HG03103 (cell line): ENCODE measurements at regions not wholly inside any gene's neighbourhood (a gene's known extent, or its start where the extent isn't known, plus 50 kb on each side); places are given as distances from the start of the nearest gene placed in this dataset.
A peak's percentile ranks its signal among the peaks of the same experiment; 100 is the strongest.
"Not testable (repeated sequence)": the region's sequence is repeated elsewhere in the genome, so short reads cannot be mapped to it uniquely, and the experiment has no call there.

Experiments used
- ATAC-seq: cut with Tn5 transposase; IDR thresholded peaks from one replicate; pipeline ENCODE4 v1.9.1; 2021; ENCODE audit warnings: low read depth; ENCODE audit not compliant: unreplicated experiment

DNA sequence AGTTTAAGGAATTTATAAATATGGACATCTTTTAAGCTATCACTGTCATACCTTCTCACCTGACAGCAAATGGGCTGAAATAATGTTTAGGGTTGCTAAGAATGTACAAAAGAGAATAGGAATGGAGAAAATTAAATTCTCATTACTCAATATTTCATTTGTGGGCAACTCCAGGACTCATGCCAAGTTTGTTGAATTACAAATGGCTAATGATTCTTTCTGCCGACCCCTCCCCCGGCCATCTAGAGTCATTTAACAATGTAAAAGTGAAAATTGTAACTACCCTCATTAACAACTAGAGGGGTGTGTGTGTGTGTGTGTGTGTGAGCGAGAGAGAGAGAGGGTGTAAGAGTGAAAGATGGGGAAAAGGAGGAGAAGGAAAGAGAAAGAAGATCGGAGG, 708.5 kb upstream of the FAM98A start:
- ATAC-seq, result no peak

DNA sequence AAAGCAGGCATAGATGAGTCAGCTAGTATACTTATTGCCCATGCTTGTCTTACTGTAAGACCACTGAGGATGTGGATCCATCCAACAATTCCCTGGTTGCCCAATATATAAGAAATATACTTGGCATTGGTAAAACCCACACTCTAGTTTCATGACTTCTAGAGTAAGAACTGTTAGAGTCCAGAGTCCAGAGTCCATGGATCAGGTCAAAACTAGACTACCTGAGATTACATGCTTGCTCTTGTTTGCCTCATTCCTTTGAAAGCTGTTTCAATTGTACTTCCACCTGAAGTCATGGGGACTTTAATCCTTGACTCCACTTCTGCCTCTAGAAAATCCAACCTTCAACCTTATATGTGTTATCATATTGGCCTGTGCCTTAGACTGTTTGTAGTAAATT, 707.6 kb upstream of the FAM98A start:
- no peak for ATAC-seq

DNA sequence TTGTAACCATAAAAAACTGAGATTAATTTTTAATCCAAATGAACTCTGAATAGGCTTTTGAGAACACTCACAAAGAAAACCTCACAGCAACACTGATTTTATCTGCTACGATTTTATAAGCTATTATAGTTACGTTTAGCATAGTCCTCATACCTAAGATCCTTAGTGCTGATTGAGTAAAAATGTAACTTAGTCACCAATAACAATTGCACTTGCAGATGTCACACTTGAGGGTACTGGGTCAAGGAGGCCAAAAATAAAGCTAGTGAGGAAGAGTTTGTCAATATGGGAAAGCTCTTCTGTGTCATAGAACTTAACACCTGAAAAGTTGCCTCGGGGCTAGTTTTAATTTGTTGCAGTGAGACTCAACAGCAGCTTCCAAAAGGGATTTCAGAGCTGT, 706.5 kb upstream of the FAM98A start:
- ATAC-seq, result no peak

DNA sequence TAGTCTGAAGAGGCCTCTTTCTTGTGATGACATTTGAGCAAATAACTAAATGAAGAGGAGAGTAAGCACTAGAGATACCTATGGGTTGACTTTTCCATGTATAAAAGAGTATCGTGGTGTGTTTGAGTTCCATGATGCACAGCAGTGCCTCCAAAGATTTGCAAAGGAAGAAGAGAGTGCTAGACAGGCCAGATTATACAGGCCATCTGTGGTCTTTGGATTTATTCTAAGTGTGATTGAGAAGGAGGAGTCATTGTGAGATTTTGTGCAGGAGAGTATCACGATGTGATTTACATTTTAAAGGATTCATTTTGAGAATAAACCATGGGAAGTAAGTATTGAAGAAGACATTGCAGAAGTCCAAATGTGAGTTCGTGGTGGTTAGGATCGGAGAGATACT, 695.9 kb upstream of the FAM98A start:
- ATAC-seq, result no peak

DNA sequence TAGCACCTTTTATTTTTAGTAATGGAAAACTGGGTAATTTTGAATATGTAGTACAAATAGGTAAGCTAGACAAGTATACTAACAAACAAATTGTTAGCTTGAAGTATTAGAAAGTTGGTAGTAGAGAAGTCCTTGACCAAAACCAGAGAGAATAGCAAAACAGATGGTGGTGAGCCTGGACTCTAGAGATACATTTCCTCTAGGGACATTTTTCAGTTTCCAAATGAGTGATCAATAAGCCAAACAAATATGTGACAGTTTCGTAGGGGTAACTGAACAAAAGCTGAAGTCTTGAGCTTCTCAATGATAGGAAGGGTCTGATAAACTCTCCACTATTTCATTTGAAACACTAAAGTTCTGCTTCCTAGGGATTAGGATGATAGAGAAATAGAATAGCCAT, 692.0 kb upstream of the FAM98A start:
- peak; percentile 63 for ATAC-seq

DNA sequence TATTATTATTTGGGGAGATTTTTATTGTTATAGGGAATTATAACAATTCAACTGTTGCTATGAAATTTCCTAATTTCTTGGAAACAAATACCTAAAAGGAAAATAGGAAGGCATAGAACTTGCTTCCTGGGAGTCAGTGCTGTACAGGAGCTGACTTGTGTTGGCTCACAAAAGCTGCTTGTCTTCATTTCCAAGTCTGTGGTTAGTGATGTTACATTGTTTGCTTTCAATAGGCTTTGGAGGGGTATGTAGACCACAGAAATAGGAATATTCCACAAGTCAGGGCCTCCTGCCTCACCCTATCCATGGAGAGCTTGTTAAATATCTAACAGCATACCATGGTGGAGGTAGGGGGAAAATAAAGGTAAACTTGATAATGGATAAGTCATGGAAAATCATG, 688.9 kb upstream of the FAM98A start:
- no peak for ATAC-seq

DNA sequence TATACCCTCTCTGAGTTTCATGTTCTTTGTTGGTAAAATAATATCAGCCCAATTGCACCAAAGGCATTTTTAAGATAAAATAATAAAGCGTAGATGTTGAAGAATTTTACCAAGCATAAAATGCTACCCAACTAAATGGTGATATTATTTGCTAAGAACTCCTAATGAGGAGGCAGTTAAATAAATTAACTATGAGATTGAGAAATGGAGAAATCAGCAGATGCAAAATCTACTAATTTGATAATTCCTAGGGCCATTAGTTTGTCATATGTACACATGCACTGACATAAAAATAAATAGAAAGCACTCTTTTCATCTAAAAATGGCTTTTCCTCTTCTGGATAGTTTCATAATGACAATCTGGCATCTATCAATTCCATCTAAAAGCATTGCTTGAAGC, 681.5 kb upstream of the FAM98A start:
- ATAC-seq, result no peak

DNA sequence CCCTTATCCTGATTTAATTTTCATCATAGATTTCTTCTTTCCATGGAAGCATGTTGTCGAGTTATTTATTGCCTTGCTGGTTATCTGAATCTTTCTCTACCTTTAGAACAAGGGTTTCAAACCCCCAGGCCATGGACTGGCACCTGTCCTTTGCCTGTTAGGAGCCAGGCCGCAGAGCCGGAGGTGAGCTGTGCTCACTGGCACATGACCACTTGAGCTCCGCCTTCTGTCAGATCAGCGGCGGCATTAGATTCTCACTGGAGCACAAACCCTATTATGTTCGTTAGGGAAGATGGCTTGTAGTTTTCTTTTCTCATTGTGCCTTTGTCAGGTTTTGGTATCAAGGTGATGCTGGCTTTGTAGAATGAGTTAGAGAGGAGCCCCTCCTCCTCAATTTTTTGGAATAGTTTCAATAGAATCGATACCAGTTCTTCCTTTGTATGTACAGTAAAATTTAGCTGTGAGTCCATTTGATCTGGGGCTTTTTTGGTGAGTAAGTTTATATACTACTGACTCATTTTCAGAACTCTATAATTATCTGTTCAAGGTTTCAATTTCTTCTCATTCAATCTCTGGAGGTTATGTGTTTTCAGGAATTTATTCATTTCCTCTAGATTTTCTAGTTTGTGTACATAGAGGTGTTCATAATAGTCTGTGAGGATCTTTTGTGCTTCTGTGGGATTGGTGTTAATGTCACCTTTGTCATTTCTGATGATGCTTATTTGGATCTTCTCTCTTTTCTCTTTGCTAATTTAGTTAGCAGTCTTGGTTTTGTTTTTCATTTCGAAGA, 668.0 kb upstream of the FAM98A start:
- ATAC-seq, result peak; percentile 83

DNA sequence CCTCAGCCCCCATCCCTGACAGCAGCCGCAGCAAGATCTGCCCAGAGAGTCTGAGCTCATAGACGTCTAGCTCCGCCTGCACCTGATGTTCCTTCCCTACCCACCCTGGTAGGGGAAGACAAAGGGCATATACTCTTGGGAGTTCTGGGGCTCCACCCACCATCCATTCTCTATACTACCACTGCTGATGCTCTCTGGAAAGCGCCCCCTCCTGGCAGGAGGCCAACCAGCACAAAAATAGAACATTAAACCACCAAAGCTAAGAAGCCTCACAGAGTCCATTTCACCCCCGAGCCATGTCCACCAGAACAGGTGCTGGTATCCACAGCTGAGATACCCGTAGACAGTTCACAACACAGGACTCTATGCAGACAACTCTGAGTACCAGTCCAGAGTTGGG, 662.6 kb upstream of the FAM98A start:
- no peak for ATAC-seq

DNA sequence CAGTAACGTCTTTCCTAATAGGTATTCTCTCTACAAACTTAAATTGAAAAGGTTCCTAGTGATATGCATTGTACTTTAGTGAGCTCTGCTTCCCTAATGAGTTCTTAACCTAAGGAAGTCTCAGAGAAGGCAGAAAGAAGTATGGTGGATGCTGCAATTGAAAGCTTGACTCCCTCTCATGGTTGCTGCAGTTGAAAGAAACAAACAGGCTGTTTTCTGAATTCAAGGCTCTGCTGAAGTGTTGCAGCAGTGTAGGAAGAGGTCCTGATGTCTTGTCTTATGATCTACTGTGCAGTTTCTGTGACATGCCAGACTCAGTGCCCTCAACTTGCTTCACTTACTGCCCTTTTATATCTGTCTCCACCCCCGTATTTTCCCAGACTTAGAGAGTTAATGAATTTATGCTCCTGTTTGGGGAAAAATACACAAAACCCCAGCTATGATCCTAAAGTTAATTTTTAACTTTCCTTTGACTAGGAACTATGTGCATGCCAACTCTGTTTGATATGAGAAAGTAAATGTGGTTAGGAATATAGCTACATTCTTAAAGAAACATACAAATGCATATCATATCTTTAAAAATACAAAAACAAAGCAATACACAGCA, 655.3 kb upstream of the FAM98A start:
- ATAC-seq, result no peak

DNA sequence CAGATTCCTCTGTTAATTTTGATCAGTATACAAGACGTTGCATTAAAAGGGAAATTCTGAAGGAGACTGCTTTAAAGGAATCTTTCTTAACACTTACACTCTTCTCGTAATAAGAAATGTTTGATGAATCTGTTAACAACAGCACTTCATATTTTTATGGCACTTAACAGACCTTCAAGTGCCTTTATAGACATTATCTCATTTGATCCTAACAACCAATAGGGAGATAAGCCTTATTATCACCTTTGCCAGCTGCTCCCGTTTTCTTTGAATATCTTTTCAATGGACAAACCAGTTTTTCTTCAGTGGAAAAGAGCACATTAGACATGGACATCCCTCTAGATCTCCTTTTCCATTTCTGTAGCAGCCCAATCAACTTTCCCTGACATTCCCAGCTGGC, 653.0 kb upstream of the FAM98A start:
- ATAC-seq, result no peak

DNA sequence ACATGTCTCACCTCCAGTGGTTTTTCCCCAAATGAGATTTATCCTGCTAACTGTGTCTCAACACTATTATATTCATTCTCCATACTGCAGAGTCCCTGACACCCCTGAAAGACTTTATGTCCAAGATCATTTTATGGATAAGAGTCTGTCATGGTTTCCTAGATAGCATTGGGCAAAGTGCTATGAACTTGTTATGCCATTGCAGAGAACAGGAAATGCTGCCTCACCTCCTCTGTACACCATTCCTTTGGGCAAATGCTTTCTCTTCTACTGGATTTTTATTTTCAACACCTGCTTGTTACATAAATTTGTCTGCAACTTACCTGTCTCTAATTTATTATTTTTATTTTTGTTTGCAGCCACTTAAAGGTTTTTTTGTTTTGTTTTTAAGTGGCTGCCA, 652.5 kb upstream of the FAM98A start:
- no peak for ATAC-seq

DNA sequence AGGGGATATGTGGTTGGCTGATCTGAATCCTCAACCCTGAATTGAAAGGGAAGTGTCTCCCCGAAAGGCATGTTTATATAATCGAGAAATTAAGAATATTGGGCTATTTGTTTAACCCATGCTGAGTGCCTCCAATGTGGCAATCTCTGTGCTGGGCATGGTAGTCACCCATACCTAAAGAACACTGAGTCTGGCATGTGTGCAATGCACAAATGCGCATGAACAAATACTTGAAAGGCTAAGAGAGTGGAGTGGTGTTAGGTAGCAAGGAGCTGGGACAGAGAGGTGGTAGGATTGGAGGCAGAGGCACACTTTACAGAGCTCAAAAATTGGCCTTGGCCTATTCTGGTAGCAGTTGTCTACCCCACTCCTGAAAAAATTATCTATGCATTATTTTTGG, 645.1 kb upstream of the FAM98A start:
- ATAC-seq, result no peak

DNA sequence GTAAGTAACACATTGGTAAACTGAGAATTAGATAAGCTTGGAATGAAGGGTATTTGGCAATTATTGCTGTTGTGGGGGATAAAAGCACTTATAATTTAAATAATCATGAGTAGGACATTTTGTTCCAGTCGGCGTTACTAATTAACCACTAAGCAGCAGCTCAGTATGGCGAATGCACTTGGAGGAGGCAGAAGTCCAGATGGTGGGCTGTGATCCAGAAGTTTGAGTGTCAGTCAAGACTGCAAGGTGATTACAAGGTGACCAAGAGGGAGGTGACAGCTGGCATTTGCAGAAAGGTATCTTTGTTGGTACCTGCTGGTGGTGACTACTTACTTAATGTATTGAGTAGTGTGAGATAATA, 643.6 kb upstream of the FAM98A start:
- ATAC-seq, result no peak

DNA sequence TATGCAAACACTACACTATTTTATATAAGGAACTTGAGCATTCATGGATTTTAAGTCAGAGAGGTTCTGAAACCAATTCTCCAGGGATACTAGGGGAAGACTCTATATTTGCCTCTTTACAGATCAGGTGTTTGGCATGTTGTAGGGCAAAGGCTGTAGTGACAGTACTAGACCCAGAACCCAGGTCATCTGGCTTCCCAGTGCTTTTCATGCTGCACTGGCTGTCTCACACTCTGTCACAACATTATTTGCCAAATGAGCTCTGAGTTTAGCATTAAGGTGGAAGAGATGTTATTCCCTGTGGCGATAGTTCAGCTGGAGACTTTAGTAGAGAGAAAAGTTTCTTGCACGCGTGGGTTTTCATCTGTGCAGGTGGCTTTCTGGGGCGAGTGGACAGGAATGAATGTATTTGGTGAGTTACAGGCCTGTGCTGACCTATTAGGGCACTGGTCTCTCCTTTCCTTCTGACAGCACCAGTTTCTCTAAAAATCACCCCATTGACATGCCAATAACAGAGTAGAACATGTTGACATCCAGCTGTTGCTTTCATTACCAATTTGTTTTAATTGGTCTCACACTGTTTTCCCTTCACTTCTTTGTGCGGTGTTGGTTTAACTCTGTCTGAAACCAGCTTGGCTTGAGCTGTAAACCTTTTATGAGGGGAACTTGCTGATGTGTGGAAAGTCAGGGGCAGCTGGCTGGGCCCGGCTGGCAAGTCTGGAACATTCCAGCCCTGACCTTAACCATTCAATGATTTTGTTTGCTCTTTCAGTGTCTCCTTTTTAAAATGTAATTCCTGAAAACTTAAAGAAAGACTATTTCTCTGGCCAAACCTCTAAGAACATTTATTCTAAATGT, 643.0 kb upstream of the FAM98A start:
- ATAC-seq, result no peak

DNA sequence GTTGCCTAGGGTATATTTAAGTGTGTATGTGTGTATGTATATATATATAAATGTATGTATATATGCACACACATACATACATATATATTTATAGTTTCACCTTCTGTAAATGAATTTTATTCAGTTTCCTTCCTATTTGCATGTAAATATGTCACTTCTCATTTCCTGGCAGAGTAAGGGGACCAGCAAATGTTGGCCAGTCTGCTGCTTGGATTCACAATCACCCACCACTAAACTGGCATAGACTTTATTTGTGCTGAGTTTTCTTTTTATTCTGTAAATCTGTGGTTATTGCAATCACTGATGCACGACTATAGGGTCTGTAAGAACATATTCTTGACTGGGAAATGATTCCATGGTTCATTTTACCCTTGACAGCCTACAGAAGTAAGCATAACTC, 640.4 kb upstream of the FAM98A start:
- ATAC-seq, result no peak

DNA sequence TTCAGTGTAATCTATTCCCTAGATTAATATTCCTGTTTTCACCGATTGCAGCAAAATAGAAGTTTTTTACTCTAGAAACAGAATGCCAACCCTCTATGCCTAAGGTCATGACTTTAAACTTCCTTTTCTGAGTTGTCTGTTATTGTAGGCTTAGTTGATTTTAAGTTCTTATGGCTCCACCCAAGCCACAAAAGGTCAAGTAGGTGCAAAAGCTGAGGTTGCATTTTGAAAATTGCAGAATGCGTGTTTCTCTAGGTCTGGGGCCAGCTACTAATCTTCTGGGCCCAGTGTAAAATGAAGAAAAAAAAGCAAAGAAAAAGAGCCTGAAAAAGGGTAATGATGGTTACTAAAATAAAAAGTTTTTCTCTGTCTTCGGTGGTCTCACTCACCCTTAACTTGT, 635.7 kb upstream of the FAM98A start:
- no peak for ATAC-seq

DNA sequence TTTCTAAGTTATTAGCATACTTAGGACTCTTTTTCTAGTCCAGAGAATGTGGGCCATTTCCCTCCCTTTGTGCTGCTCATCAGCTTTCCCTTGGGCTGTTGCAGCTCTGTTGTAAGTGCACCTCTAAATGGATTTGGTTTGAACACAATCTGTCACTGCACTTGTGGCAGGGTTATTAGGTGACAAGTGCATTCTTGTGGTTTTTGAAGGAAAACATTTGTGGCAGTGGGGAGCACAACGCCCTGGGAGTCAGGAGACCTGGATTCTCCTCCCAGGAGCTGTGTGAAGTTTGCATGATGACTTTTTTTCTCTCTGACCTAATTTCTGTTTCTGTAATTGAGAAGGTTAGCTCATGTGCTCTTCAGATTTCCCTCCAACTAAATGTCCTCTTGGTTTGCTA, 630.9 kb upstream of the FAM98A start:
- no peak for ATAC-seq

DNA sequence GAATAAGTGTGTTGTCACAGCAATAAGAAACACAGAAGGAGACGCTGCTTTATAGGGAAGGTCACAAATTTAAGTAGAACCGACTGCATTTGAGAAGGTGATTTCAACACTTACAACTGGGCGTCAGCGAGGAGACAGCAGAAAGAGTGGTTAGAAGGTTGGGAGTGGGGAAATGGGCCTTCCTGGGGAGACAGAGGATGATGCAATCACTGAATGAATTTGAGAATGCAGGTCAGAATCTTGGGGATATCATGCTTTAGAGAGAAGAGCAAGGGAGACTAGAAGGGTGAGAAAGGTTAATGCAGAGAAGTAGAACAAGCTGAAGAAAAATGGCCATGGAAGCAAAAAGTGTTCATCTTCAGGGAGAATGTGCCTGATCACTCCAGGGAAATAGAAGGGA, 616.1 kb upstream of the FAM98A start:
- no peak for ATAC-seq

DNA sequence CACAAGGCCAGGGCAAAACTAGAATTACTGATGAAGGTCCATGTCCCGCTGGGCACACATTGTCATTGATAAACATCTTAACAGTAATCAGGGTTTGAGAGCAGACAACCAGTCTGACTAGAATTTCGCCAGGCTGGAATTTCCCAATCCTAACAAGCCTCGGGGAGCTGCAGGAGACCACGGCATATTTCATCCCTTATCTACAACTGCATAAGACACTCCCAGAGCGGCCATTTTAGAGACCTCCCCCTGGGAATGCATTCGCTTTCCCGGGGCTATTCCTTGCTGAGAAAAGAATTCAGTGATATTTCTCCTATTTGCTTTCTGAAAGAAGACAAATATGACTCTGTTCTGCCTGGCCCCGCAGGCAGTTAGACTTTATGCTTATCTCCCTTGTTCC, 611.3 kb upstream of the FAM98A start:
- ATAC-seq, result not testable (repeated sequence)

DNA sequence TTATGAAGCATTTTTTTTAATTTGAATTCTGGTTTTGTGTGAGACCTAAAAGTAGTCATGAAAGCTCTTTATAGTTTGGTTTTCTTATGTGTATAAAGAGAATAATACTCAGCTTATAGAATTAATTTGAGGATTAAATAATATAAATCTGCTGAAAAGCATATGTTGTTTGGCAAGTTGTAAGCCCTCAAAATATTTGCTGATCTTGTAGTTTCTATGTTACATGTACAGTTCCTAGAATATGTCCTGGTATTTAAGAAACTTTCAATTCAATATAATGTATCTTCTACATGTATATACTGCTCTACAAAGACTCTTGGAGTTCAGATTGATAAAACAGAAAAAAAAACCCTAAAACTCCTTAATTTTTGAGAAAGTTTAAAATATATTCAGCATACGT, 605.5 kb upstream of the FAM98A start:
- ATAC-seq, result no peak

DNA sequence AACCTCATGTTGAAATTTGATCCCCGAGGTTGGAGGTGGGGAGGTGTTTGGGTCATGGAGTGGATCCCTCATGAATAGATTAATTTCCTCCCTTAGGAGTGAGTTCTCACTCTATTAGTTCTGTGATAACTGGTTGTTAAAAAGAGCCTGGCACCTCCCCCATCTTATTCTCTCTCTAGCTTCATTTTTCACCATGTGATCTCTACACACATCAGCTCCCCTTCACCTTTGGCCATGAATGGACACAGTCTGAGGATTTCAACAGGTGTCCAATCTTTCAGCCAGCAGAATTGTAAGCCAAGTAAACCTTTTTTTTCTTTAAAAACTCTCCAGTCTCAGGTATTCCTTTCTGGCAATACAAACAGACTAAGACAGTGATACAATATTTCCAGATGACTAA, 602.0 kb upstream of the FAM98A start:
- no peak for ATAC-seq
